Ovary (tissue), 7 donors: ENCODE measurements at regions not wholly inside any gene's neighbourhood (a gene's known extent, or its start where the extent isn't known, plus 50 kb on each side); places are given as distances from the start of the nearest gene placed in this dataset.

Experiments used
- DNase-seq, 5 donors: peaks; one replicate each; pipeline ENCODE4 v3.0.0-alpha.2; 2019 to 2020
- H3K27ac ChIP-seq, 2 donors: fragments of 200-600 bp; one replicate each; pipeline versions ENCODE4 v1.5.1 to v1.8.0; 2019 to 2022
- H3K27me3 ChIP-seq: fragments of 200-600 bp; one replicate; pipeline ENCODE4 v1.8.0; 2022
- H3K36me3 ChIP-seq: fragments of 200-600 bp; sonication (generic); one replicate; pipeline ENCODE4 v1.5.1; 2019
- H3K4me1 ChIP-seq: one replicate; pipeline ENCODE4 v1.8.1; 2013; ENCODE audit warnings: mild to moderate bottlenecking, moderate library complexity; ENCODE audit not compliant: insufficient read depth
- H3K4me3 ChIP-seq: fragments of 200-600 bp; sonication (generic); one replicate; pipeline ENCODE4 v1.5.1; 2017
- H3K9me3 ChIP-seq, 2 donors: fragments of 200-600 bp in 1 of 2; sonication (generic) in 1 of 2; one replicate each; pipeline versions ENCODE4 v1.5.1 to v1.8.1; 2013 to 2019; ENCODE audit warnings: mild to moderate bottlenecking in 1 of 2, moderate library complexity in 1 of 2
- CTCF ChIP-seq, 3 donors: fragments of 450-650 bp in 2 of 3; fragments of 200-600 bp in 1 of 3; IDR thresholded peaks; one replicate each; pipeline versions ENCODE4 v1.5.1 to v1.8.0; 2016 to 2022; ENCODE audit warnings: antibody characterized with exemption in 3 of 3, mild to moderate bottlenecking in 1 of 3
- EP300 ChIP-seq: sonication (generic); formaldehyde crosslinking; IDR thresholded peaks from one replicate; pipeline ENCODE4 v1.6.1; 2017; ENCODE audit warnings: antibody characterized with exemption
- POLR2A ChIP-seq: fragments of 450-650 bp; IDR thresholded peaks from one replicate; pipeline ENCODE4 v1.6.1; 2017; ENCODE audit warnings: antibody characterized with exemption, mild to moderate bottlenecking, moderate library complexity
- WGBS, 3 donors: extraction: QIAGEN DNeasy Blood & Tissue Kit in 1 of 3; methylation state at CpG; one replicate each; pipeline versions ENCODE4 v1.1.5 to v1.1.7; 2013 to 2017; 5-methylcytosine and 5-hydroxymethylcytosine counted together
- intact Hi-C, 4 donors: fragments of 100-400 bp; cut with DNase I; formaldehyde crosslinking; loops; one replicate each; pipeline versions ENCODE4 v1.11.0 to v1.15.1; 2022 to 2023
- donor health status: DM: no; HTN: no; CAD: no; lungs with moderate emphysema.
- donor health status: DM: no; HTN: no; CAD: no.
- donor health status: Bipolar disorder and iron deficiency.
- donor health status: DM: no; HTN: no; CAD: no.
- donor health status: DM: yes; HTN: yes; CAD: no.

- Histone ChIP-seq H3K27me3 (no peaks in the 10 kb centered on the region), H3K4me3 (no peak overlapping the region), H3K9me3 (no peaks in the 10 kb centered on the region), H3K27ac (no peak overlapping the region), H3K4me1 (no peaks in the 10 kb centered on the region), H3K36me3 (no peaks in the 10 kb centered on the region)
- intact Hi-C loops, result no loop called here
- DNase-seq, result no peak
- WGBS, 3 donors, result 47 to 52% (median 47%) methylated on average over 4 of the region's 4 CpGs
- TF ChIP-seq CTCF (IDR thresholded peaks at IDR 0.05) (no peak), EP300 (no peak), POLR2A (no peak)
Measured at GRCh38 chr6:86476311-86476710, 461.0 kb upstream of the HTR1E start.

GRCh38 chr6:86474081-86474480 lies 463.2 kb upstream of the HTR1E start:
- intact Hi-C loops, result no loop called here
- no peak for DNase-seq
- Histone ChIP-seq H3K27ac (no peak overlapping the region), H3K36me3 (no peaks in the 10 kb centered on the region), H3K9me3 (no peaks in the 10 kb centered on the region), H3K4me3 (no peak overlapping the region), H3K4me1 (no peaks in the 10 kb centered on the region), H3K27me3 (no peaks in the 10 kb centered on the region)
- TF ChIP-seq EP300, result no peak
- WGBS, 3 donors, result 88 to 92% (median 91%) methylated on average over 9 of the region's 9 CpGs

- DNase-seq, result no peak
- 55 to 66% (median 56%) methylated on average over 3 of the region's 3 CpGs for WGBS, 3 donors
- Histone ChIP-seq H3K9me3 (no peaks in the 10 kb centered on the region), H3K4me3 (no peak overlapping the region), H3K27ac (no peak overlapping the region), H3K36me3 (no peaks in the 10 kb centered on the region), H3K4me1 (no peaks in the 10 kb centered on the region), H3K27me3 (no peaks in the 10 kb centered on the region)
- TF ChIP-seq EP300, result no peak
- no peak for TF ChIP-seq POLR2A
- no peak for TF ChIP-seq CTCF (IDR thresholded peaks at IDR 0.05)
- intact Hi-C loops, result no loop called here
Measured at GRCh38 chr6:86471791-86472190, 465.5 kb upstream of the HTR1E start.

- Histone ChIP-seq H3K4me1 (no peaks in the 10 kb centered on the region), H3K36me3 (no peaks in the 10 kb centered on the region), H3K27ac (no peak overlapping the region), H3K4me3 (no peak overlapping the region), H3K27me3 (no peaks in the 10 kb centered on the region), H3K9me3 (no peaks in the 10 kb centered on the region)
- WGBS, 3 donors, result 7 to 28% (median 7%) methylated on average over 4 of the region's 4 CpGs
- TF ChIP-seq EP300 (no peak), POLR2A (no peak), CTCF (IDR thresholded peaks at IDR 0.05) (no peak)
- no peak for DNase-seq
- intact Hi-C loops, result no loop called here
Measured at GRCh38 chr6:86459978-86460377, 477.4 kb upstream of the HTR1E start.

GRCh38 chr6:86456821-86457220 lies 480.5 kb upstream of the HTR1E start:
- TF ChIP-seq EP300, result no peak
- no peak for TF ChIP-seq CTCF (IDR thresholded peaks at IDR 0.05)
- TF ChIP-seq POLR2A, result no peak
- no peak for DNase-seq
- H3K9me3 ChIP-seq, result no peaks in the 10 kb centered on the region
- H3K27ac ChIP-seq, result no peak overlapping the region
- H3K27me3 ChIP-seq, result no peaks in the 10 kb centered on the region
- H3K4me3 ChIP-seq, result no peak overlapping the region
- intact Hi-C loops, result no loop called here
- H3K4me1 ChIP-seq, result no peaks in the 10 kb centered on the region
- H3K36me3 ChIP-seq, result no peaks in the 10 kb centered on the region
